Astrocyte (in vitro differentiated cells and primary cell): ENCODE measurements at regions not wholly inside any gene's neighbourhood (a gene's known extent, or its start where the extent isn't known, plus 50 kb on each side); places are given as distances from the start of the nearest gene placed in this dataset.
A peak's percentile ranks its signal among the peaks of the same experiment; 100 is the strongest.

Experiments
- DNase-seq: peaks from one replicate; pipeline ENCODE4 v3.0.0-alpha.2; 2010; ENCODE audit warnings: low read depth
- FAIRE-seq: peaks from 2 replicates; lab custom pipeline; 2011; peaks lifted over from hg19 to GRCh38; lab: Jason Lieb, UNC
- H2AFZ ChIP-seq: 2 replicates; pipeline ENCODE4 v1.6.0; 2012; ENCODE audit warnings: low read depth, low read length, inconsistent platforms
- H3K27ac ChIP-seq: 2 replicates; pipeline ENCODE4 v1.5.1; 2011; ENCODE audit warnings: low read depth, low read length, inconsistent platforms
- H3K27me3 ChIP-seq: 2 replicates; pipeline ENCODE4 v1.6.0; 2011; ENCODE audit warnings: low read length, inconsistent platforms; ENCODE audit not compliant: insufficient read depth
- H3K36me3 ChIP-seq: 2 replicates; pipeline ENCODE4 v1.5.1; 2011; ENCODE audit warnings: low read length, inconsistent platforms; ENCODE audit not compliant: insufficient read depth
- H3K4me1 ChIP-seq: 2 replicates; pipeline ENCODE4 v1.5.1; 2011; ENCODE audit warnings: low read length, inconsistent platforms; ENCODE audit not compliant: insufficient read depth
- H3K4me2 ChIP-seq: 2 replicates; pipeline ENCODE4 v1.6.0; 2012; ENCODE audit warnings: low read length, inconsistent platforms
- H3K4me3 ChIP-seq: 2 replicates; pipeline ENCODE4 v1.5.1; 2011; ENCODE audit warnings: low read depth, mild to moderate bottlenecking, low read length, inconsistent platforms; ENCODE audit not compliant: insufficient read depth
- H3K79me2 ChIP-seq: 2 replicates; pipeline ENCODE4 v1.6.0; 2012; ENCODE audit warnings: mild to moderate bottlenecking, low read length, inconsistent platforms; ENCODE audit not compliant: insufficient read depth
- H3K9ac ChIP-seq: 2 replicates; pipeline ENCODE4 v1.6.0; 2012; ENCODE audit warnings: mild to moderate bottlenecking, low read length, inconsistent platforms
- H3K9me3 ChIP-seq: 2 replicates; pipeline ENCODE4 v1.5.1; 2012; ENCODE audit warnings: low read depth, mild to moderate bottlenecking, low read length, inconsistent platforms; ENCODE audit not compliant: insufficient read depth
- H4K20me1 ChIP-seq: 2 replicates; pipeline ENCODE4 v1.6.0; 2012; ENCODE audit warnings: low read length, inconsistent platforms; ENCODE audit not compliant: insufficient read depth
- H3K27ac Mint-ChIP-seq: one replicate; pipeline ENCODE4 v1.8.0; 2021; ENCODE audit warnings: mild to moderate bottlenecking, mixed read lengths; ENCODE audit not compliant: unreplicated experiment
- H3K27me3 Mint-ChIP-seq: one replicate; pipeline ENCODE4 v1.8.0; 2021; ENCODE audit warnings: low read depth, mixed read lengths; ENCODE audit not compliant: unreplicated experiment
- H3K36me3 Mint-ChIP-seq: one replicate; pipeline ENCODE4 v1.8.0; 2021; ENCODE audit warnings: low read depth, mixed read lengths; ENCODE audit not compliant: unreplicated experiment
- H3K4me1 Mint-ChIP-seq: one replicate; pipeline ENCODE4 v1.8.0; 2021; ENCODE audit warnings: low read depth, mixed read lengths; ENCODE audit not compliant: unreplicated experiment
- H3K4me3 Mint-ChIP-seq: one replicate; pipeline ENCODE4 v1.8.0; 2021; ENCODE audit warnings: mild to moderate bottlenecking, moderate library complexity, mixed read lengths; ENCODE audit not compliant: unreplicated experiment
- H3K9me3 Mint-ChIP-seq: one replicate; pipeline ENCODE4 v1.8.0; 2021; ENCODE audit warnings: mild to moderate bottlenecking, mixed read lengths; ENCODE audit not compliant: unreplicated experiment
- EZH2 ChIP-seq: IDR thresholded peaks from 2 replicates; pipeline ENCODE4 v1.6.1; 2012; ENCODE audit warnings: mild to moderate bottlenecking, low read length, inconsistent platforms; ENCODE audit not compliant: insufficient read depth
- TF ChIP-seq, protein P1 (sequence below): IDR thresholded peaks from 2 replicates; pipeline ENCODE4 v1.5.1; 2011; ENCODE audit warnings: low read depth, mild to moderate bottlenecking, inconsistent platforms, low read length, moderate library complexity; ENCODE audit not compliant: insufficient read depth

DNA sequence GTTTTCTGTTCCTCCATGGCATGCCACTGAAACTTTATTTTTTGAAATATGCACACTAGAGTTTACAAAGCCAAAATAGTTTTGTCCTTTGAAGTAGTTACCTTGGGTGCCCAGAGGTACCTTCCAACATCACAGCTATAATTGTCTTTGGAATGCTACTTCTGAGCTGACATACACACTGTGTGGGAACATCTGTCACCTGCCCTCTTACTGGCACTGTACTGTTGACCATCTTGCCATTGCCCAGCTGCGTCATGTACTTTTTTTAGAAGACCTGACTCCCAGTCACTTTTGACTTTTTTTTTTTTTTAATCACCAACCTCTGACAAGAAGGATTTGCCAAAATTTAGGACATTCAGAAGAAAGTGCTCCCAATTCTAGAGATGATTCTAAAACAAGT, 200.5 kb upstream of the CXorf66 start:
- no peak overlapping the region for H3K27ac Mint-ChIP-seq
- no peak overlapping the region for H3K4me3 Mint-ChIP-seq
- H3K4me1 Mint-ChIP-seq = no peaks in the 10 kb centered on the region
- TF ChIP-seq EZH2 = no peak
- TF ChIP-seq, protein P1, sequence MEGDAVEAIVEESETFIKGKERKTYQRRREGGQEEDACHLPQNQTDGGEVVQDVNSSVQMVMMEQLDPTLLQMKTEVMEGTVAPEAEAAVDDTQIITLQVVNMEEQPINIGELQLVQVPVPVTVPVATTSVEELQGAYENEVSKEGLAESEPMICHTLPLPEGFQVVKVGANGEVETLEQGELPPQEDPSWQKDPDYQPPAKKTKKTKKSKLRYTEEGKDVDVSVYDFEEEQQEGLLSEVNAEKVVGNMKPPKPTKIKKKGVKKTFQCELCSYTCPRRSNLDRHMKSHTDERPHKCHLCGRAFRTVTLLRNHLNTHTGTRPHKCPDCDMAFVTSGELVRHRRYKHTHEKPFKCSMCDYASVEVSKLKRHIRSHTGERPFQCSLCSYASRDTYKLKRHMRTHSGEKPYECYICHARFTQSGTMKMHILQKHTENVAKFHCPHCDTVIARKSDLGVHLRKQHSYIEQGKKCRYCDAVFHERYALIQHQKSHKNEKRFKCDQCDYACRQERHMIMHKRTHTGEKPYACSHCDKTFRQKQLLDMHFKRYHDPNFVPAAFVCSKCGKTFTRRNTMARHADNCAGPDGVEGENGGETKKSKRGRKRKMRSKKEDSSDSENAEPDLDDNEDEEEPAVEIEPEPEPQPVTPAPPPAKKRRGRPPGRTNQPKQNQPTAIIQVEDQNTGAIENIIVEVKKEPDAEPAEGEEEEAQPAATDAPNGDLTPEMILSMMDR = no peak
- H4K20me1 ChIP-seq = no peaks in the 10 kb centered on the region
- no peaks in the 10 kb centered on the region for H3K27me3 ChIP-seq
- no peaks in the 10 kb centered on the region for H3K9me3 Mint-ChIP-seq
- no peaks in the 10 kb centered on the region for H3K4me1 ChIP-seq
- no peak overlapping the region for H2AFZ ChIP-seq
- H3K4me2 ChIP-seq = no peak overlapping the region
- DNase-seq (no peak), FAIRE-seq (no peak)
- no peaks in the 10 kb centered on the region for H3K36me3 Mint-ChIP-seq
- H3K27ac ChIP-seq = no peak overlapping the region
- no peak overlapping the region for H3K9ac ChIP-seq
- no peak overlapping the region for H3K4me3 ChIP-seq
- peaks cover 2% of the 10 kb centered on the region for H3K27me3 Mint-ChIP-seq
- H3K79me2 ChIP-seq = no peaks in the 10 kb centered on the region
- H3K9me3 ChIP-seq = no peaks in the 10 kb centered on the region
- no peaks in the 10 kb centered on the region for H3K36me3 ChIP-seq

DNA sequence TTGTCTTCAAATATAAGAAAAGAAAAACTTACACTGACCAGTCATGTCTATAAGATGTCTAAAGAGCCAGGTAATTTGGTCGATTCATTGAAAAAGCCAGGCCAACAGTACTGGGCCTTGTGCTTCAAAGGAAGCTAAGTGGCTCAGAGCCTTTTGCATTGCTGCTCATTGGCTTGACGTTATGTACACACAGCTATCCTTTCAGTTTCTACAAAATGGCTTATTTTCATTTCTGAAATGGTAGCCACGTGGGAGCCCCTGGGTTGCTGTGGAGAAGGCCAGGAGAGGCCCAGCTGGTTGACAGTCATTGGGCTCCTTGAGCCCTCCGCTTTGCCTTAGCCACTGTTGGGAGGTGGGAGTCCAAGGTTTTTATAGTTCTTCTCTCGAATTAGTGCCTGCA, 199.1 kb upstream of the CXorf66 start:
- Histone ChIP-seq H3K9me3 (no peaks in the 10 kb centered on the region), H3K79me2 (no peaks in the 10 kb centered on the region), H3K4me3 (no peak overlapping the region), H3K4me2 (no peak overlapping the region), H4K20me1 (no peaks in the 10 kb centered on the region), H3K27me3 (no peaks in the 10 kb centered on the region), H3K4me1 (no peaks in the 10 kb centered on the region), H3K27ac (no peak overlapping the region), H3K36me3 (no peaks in the 10 kb centered on the region), H3K9ac (no peak overlapping the region), H2AFZ (no peak overlapping the region)
- H3K4me3 Mint-ChIP-seq = no peak overlapping the region
- H3K9me3 Mint-ChIP-seq = no peaks in the 10 kb centered on the region
- TF ChIP-seq, protein P1 = no peak
- no peak for TF ChIP-seq EZH2
- no peaks in the 10 kb centered on the region for H3K4me1 Mint-ChIP-seq
- peaks cover 2% of the 10 kb centered on the region for H3K27me3 Mint-ChIP-seq
- DNase-seq = no peak
- no peak for FAIRE-seq
- H3K27ac Mint-ChIP-seq = no peak overlapping the region
- no peaks in the 10 kb centered on the region for H3K36me3 Mint-ChIP-seq

DNA sequence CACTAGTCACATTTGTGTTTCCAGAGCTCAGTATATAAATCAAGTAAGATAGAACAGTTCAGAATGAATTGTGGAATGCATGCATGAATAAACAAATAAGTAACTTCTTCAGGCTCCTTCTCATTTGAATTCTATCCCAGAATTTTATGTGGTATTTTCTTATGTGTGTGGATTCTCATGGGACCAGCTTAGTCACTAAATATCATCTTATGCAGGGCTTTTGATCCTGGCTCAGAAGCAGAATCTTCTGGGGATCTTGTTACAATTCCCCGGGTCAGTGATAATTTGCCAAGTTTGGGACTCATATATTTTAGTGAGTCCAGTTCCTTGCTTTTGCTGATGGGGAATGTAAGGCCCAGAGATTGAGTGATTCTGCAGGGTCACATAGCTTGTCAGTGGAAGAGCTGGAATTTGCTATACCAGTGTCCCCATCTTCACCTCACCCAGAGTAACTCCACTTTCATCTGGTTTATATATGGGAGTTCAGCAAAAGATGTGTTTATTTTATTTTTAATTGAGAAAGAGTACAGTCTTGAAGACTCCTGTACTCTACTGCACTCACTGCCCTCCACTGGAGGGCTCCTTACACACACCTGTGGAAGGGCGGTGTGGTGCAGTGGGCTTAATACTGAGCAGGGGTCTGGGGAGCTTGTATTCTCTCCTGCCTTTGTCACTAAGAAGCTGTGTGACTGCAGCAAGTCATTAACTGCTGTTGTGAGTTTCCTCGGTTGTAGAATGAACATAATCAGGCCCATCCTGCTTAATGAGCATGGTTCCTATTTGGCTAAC, 198.2 kb upstream of the CXorf66 start:
- no peak overlapping the region for H3K9ac ChIP-seq
- H4K20me1 ChIP-seq = no peaks in the 10 kb centered on the region
- H3K9me3 ChIP-seq = no peaks in the 10 kb centered on the region
- Mint-ChIP-seq H3K27me3 (peaks cover 5% of the 10 kb centered on the region), H3K9me3 (no peaks in the 10 kb centered on the region), H3K4me1 (no peaks in the 10 kb centered on the region), H3K4me3 (no peak overlapping the region), H3K36me3 (no peaks in the 10 kb centered on the region), H3K27ac (no peak overlapping the region)
- H3K4me3 ChIP-seq = no peak overlapping the region
- H3K4me1 ChIP-seq = no peaks in the 10 kb centered on the region
- H3K79me2 ChIP-seq = no peaks in the 10 kb centered on the region
- no peaks in the 10 kb centered on the region for H3K36me3 ChIP-seq
- peak; percentile 76 for DNase-seq
- H3K4me2 ChIP-seq = no peak overlapping the region
- H3K27me3 ChIP-seq = no peaks in the 10 kb centered on the region
- TF ChIP-seq EZH2 = no peak
- TF ChIP-seq, protein P1 = no peak
- H3K27ac ChIP-seq = no peak overlapping the region
- peak; percentile 70 for FAIRE-seq
- no peak overlapping the region for H2AFZ ChIP-seq
